HG03439 (cell line): ENCODE measurements at regions not wholly inside any gene's neighbourhood (a gene's known extent, or its start where the extent isn't known, plus 50 kb on each side); places are given as distances from the start of the nearest gene placed in this dataset.

ENCODE experiments used
- ATAC-seq: cut with Tn5 transposase; IDR thresholded peaks from one replicate; pipeline ENCODE4 v1.9.1; 2021; ENCODE audit warnings: mild to moderate bottlenecking, moderate library complexity; ENCODE audit not compliant: unreplicated experiment

- no peak for ATAC-seq
Measured at GRCh38 chr14:22699801-22700564, 55.8 kb upstream of the OR6J1 start.

- ATAC-seq, result peak; percentile 12
Measured at GRCh38 chr14:22713631-22713950, 52.9 kb upstream of the OXA1L start.

GRCh38 chr14:22715186-22715812 lies 51.2 kb upstream of the OXA1L start:
- ATAC-seq, result no peak

GRCh38 chr14:22715890-22716289 lies 50.6 kb upstream of the OXA1L start:
- no peak for ATAC-seq
